ENCODE measurements at regions not wholly inside any gene's neighbourhood (a gene's known extent, or its start where the extent isn't known, plus 50 kb on each side); places are given as distances from the start of the nearest gene placed in this dataset.
"Not testable (repeated sequence)": the region's sequence is repeated elsewhere in the genome, so short reads cannot be mapped to it uniquely, and the experiment has no call there.

GRCh38 chr13:43946281-43946680 is 66.6 kb downstream of the LACC1 start:
- no peak for FAIRE-seq

DNA sequence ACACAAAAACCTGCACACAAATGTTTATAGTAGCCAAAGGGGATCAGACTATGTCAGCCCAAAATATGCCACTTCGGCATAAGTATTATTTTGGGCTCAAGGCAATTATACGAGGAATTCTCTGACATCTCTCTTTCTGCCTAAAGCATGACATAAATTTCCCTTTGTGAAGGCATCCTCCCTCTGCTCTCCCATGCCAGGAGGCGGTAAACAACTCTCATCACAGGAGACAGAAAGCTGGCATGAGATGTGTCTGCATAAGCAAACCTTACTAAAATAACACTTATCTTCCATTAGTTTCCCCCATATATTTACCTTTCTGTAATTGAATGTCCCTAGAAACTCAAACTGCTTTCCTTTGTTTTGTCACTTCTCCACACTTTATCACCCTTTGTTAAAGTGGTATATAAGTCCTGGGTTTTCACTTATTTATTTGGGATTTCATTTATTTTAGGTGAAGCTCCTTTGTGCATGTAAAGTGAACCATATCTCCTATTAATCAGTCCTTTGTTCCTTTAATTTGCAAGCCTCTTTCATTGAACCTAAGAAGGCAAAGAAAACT is 68.3 kb downstream of the LACC1 start:
- FAIRE-seq (no peak), DNase-seq (ENCODE audit: extremely low spot score, insufficient read length, low read depth) (no peak)

More at GRCh38 chr13:43946281-43946680, 66.6 kb downstream of the LACC1 start:
- DNase-seq (ENCODE audit: extremely low spot score, insufficient read length, low read depth) = no peak

GRCh38 chr13:43953370-43953769 is 73.7 kb downstream of the LACC1 start:
- DNase-seq (ENCODE audit: extremely low spot score, insufficient read length, low read depth) = no peak
- no peak for FAIRE-seq

GRCh38 chr13:43956975-43957374 is 77.3 kb downstream of the LACC1 start:
- FAIRE-seq = not testable (repeated sequence)

GRCh38 chr13:43959291-43959690 is 79.6 kb downstream of the LACC1 start:
- DNase-seq (ENCODE audit: extremely low spot score, insufficient read length, low read depth) (no peak), FAIRE-seq (no peak)

More at GRCh38 chr13:43956975-43957374, 77.3 kb downstream of the LACC1 start:
- not testable (repeated sequence) for DNase-seq (ENCODE audit: extremely low spot score, insufficient read length, low read depth)

DNA sequence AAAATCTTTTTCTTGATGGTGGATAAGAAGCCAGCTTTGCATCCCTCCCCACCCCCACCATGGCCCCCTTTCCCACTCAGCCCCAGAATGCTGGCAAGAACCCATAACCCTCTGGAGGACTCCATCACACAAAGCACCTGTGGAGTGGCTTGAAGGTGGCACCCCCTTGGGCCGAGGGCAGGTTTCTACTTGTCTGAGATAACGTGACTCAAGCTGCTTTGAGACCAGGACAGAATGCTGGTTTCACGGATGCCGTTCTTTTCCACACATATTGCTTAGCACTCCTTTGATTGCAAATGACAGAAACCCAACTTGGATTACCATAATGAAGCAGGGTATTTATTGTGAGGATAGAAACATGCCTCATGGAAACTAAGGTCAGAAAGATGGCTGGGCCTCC is 82.2 kb downstream of the LACC1 start:
- no peak for FAIRE-seq
- no peak for DNase-seq (ENCODE audit: extremely low spot score, insufficient read length, low read depth)

GRCh38 chr13:43963726-43964125 is 84.0 kb downstream of the LACC1 start:
- DNase-seq (ENCODE audit: extremely low spot score, insufficient read length, low read depth) = no peak
- no peak for FAIRE-seq

DNA sequence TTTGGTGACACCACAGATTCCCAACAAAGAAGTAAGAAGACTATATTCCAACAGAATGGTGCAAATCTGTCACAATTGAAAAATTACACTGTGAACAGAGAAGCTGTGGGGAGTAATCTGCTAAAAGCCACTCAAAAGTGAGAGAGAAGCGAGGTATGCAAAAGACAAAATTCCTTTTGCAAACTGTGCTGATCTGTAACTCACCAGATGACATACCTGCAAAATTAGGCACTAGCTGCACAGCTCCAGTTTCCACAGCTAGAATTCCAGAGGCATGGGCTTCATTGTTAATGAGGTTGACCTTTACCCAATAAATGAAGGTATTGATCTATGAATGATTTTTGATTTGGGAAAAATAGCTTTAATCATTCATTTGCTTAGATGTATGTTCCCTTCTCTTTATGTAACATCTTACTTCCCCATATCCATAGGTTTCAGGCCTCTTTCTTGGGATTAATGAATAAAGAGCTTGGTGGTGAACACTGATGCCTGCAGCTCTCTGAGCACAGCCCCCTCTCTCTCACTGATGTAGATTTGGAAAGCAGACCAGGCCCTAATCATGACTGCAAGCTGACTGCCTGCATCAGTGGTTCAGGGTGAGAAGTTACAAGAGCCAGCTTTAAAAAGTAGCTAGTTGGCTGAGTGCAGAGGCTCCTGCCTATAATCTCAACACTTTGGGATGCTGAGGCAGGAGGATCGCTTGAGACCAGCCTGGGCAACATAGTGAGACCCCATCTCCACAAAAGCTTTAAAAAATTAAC is 85.2 kb downstream of the LACC1 start:
- DNase-seq (ENCODE audit: extremely low spot score, insufficient read length, low read depth) = no peak
- no peak for FAIRE-seq

GRCh38 chr13:43965459-43965845 is 85.7 kb downstream of the LACC1 start:
- FAIRE-seq (no peak), DNase-seq (ENCODE audit: extremely low spot score, insufficient read length, low read depth) (no peak)

DNA sequence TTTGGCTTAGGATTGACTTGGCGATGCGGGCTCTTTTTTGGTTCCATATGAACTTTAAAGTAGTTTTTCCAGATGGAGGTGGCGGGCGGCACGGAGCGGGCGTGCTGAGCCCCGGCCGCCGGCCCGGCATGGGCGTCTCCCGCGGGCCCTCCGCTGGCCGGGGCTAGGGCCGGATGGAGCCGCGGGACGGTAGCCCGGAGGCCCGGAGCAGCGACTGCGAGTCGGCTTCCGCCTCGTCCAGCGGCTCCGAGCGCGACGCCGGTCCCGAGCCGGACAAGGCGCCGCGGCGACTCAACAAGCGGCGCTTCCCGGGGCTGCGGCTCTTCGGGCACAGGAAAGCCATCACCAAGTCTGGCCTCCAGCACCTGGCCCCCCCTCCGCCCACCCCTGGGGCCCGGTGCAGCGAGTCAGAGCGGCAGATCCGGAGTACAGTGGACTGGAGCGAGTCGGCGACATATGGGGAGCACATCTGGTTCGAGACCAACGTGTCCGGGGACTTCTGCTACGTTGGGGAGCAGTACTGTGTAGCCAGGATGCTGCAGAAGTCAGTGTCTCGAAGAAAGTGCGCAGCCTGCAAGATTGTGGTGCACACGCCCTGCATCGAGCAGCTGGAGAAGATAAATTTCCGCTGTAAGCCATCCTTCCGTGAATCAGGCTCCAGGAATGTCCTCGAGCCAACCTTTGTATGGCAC is 88.7 kb downstream of the LACC1 start:
- not testable (repeated sequence) for DNase-seq (ENCODE audit: extremely low spot score, insufficient read length, low read depth); FAIRE-seq

DNA sequence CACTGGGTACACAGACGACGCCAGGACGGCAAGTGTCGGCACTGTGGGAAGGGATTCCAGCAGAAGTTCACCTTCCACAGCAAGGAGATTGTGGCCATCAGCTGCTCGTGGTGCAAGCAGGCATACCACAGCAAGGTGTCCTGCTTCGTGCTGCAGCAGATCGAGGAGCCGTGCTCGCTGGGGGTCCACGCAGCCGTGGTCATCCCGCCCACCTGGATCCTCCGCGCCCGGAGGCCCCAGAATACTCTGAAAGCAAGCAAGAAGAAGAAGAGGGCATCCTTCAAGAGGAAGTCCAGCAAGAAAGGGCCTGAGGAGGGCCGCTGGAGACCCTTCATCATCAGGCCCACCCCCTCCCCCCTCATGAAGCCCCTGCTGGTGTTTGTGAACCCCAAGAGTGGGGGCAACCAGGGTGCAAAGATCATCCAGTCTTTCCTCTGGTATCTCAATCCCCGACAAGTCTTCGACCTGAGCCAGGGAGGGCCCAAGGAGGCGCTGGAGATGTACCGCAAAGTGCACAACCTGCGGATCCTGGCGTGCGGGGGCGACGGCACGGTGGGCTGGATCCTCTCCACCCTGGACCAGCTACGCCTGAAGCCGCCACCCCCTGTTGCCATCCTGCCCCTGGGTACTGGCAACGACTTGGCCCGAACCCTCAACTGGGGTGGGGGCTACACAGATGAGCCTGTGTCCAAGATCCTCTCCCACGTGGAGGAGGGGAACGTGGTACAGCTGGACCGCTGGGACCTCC is 89.4 kb downstream of the LACC1 start:
- not testable (repeated sequence) for DNase-seq (ENCODE audit: extremely low spot score, insufficient read length, low read depth); FAIRE-seq

GRCh38 chr13:43969919-43970318 is 90.2 kb downstream of the LACC1 start:
- DNase-seq (ENCODE audit: extremely low spot score, insufficient read length, low read depth); FAIRE-seq: not testable (repeated sequence)

DNA sequence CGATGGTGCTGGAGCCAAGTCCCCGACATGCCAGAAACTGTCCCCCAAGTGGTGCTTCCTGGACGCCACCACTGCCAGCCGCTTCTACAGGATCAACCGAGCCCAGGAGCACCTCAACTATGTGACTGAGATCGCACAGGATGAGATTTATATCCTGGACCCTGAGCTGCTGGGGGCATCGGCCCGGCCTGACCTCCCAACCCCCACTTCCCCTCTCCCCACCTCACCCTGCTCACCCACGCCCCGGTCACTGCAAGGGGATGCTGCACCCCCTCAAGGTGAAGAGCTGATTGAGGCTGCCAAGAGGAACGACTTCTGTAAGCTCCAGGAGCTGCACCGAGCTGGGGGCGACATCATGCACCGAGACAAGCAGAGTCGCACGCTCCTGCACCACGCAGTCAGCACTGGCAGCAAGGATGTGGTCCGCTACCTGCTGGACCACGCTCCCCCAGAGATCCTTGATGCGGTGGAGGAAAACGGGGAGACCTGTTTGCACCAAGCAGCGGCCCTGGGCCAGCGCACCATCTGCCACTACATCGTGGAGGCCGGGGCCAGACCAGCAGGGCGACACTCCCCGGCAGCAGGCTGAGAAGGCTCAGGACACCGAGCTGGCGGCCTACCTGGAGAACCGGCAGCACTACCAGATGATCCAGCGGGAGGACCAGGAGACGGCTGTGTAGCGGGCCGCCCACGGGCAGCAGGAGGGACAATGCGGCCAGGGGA is 91.0 kb downstream of the LACC1 start:
- not testable (repeated sequence) for DNase-seq (ENCODE audit: extremely low spot score, insufficient read length, low read depth); FAIRE-seq

DNA sequence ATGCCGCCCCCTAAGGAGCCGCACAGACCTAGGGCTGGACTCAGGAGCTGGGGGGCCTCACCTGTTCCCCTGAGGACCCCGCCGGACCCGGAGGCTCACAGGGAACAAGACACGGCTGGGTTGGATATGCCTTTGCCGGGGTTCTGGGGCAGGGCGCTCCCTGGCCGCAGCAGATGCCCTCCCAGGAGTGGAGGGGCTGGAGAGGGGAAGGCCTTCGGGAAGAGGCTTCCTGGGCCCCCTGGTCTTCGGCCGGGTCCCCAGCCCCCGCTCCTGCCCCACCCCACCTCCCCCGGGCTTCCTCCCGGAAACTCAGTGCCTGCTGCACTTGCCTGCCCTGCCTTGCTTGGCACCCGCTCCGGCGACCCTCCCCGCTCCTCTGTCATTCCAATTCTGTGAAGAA is 91.6 kb downstream of the LACC1 start:
- not testable (repeated sequence) for DNase-seq (ENCODE audit: extremely low spot score, insufficient read length, low read depth); FAIRE-seq

DNA sequence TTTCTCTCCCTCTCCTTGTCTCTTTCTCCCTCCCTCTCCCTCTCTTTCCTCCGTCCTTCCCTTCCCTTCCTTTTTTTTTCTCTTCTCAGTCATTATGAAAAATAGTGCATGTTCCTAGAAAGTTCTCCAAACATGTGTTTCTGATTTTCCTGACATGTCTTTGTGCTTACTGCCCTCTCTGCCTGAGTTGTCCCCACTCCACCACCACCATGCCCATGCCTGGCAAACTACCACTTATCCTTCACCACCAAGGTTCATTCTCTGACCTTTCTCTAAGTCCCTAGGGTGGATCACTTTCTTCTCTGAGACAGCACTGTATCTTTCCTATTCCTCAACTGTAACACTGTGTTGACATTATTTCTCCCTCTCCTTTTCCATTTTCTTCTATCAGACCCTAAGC is 98.2 kb downstream of the LACC1 start:
- FAIRE-seq (no peak), DNase-seq (ENCODE audit: extremely low spot score, insufficient read length, low read depth) (no peak)

DNA sequence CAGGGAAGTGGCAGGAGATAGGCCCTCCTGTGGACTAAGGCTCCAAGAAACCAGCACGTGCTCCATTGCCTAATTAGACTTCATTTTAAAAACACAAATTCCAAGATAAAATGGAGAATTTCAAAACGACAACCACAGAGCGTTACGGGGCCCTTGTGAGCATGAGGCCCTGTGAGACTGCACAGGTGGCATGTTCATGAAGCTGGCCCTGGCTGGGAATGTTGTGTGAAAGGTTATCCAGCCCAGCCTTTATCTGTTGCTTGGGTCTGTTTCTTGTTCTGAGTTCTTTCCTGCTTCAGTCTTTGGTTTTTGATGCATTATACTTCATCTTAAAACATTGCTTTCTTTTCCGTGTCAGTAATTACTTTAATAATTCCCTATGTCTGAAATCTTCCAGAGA is 99.0 kb downstream of the LACC1 start:
- DNase-seq (ENCODE audit: extremely low spot score, insufficient read length, low read depth) (no peak), FAIRE-seq (no peak)

DNA sequence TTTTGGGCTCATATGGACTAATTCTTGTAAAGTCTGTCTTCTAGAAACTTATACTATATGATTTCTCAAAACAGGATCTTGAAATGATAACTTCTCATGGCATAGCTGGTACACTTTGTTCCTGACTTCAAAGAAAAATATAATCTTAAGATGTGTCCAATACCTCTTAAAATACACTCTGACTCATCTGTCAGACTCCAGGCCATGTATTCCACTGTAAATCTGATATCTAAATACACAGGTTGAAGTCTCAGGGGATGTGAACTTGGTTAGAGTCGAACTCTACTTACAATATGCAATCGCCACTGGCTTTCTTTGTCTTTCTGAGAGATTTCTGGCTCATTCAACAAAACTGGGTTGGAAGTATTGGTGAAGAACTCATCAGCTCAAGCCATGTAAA is 99.8 kb downstream of the LACC1 start:
- no peak for DNase-seq (ENCODE audit: extremely low spot score, insufficient read length, low read depth)
- FAIRE-seq = no peak

DNA sequence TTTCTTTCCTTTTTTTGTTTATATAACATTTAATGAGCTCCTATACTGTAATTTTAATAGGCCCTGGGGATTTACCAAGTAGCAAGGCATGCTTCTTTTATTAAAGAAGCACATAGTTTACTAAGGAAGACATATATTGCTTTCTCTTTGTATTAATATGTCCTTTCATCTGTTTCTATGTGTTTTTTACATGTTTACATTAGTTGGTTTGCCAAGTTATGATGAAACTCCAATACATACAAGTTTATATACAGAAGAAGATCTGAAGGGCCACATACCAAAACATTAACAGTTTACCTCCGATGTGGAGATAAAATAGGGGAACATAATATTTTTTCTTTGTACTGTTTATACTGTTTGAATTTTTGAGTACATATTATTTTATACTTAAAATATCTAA is 100.9 kb downstream of the LACC1 start:
- no peak for DNase-seq (ENCODE audit: extremely low spot score, insufficient read length, low read depth)
- FAIRE-seq = no peak

DNA sequence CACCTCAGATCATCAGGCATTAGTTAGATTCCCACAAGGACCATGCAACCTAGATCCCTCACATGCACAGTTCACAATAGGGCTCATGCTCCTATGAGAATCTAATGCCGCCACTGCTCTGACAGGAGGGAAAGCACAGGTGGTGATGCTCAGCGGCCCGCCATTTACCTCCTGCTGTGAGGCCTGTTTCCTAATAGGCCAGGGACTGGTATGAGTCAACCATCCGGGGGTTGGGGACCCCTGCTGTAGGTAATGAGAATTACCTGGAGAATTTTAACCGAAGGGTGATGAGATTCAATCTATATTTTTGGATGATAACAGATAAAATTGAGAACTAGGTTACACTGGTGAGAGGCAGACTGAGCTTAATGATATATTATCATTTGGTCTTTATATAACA is 101.4 kb downstream of the LACC1 start:
- DNase-seq (ENCODE audit: extremely low spot score, insufficient read length, low read depth) = no peak
- no peak for FAIRE-seq
